OCI-LY7 (cell line): ENCODE measurements at regions not wholly inside any gene's neighbourhood (a gene's known extent, or its start where the extent isn't known, plus 50 kb on each side); places are given as distances from the start of the nearest gene placed in this dataset.

ENCODE experiments used
- EZH2phosphoT487 ChIP-seq: fragments of 200-600 bp; sonication (generic); IDR thresholded peaks from 2 replicates; pipeline ENCODE4 v1.6.1; 2018; ENCODE audit warnings: low read depth, borderline replicate concordance, mild to moderate bottlenecking, mixed run types, antibody characterized with exemption, low read length, moderate library complexity, mixed read lengths
- TF ChIP-seq, protein P1 (sequence below): fragments of 200-600 bp; sonication (generic); conservative IDR thresholded peaks from 2 replicates; pipeline ENCODE4 v1.5.1; 2014; ENCODE audit warnings: mild to moderate bottlenecking, antibody characterized with exemption, low read length, moderate library complexity, mixed read lengths

DNA sequence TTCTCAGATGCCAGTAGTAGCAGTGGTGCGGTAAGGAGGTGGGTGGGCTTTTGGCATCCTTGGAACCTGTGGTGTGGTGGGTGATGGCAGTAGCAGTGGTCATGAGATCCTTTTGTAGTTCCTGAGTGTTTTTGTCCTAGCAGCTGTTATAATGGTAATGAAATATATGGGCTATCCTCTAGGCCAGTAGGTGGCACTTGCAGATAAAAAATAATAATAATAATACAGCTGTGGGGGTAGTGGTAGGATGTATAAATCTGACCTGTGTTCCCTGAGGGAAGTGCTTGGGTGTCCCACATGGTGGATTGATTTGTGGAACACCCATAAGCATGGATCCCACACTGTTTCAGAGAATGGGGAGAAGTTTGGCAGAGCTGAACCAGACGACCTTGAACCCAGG, 334.0 kb downstream of the SLITRK5 start:
- TF ChIP-seq EZH2phosphoT487 = no peak
- TF ChIP-seq, protein P1, sequence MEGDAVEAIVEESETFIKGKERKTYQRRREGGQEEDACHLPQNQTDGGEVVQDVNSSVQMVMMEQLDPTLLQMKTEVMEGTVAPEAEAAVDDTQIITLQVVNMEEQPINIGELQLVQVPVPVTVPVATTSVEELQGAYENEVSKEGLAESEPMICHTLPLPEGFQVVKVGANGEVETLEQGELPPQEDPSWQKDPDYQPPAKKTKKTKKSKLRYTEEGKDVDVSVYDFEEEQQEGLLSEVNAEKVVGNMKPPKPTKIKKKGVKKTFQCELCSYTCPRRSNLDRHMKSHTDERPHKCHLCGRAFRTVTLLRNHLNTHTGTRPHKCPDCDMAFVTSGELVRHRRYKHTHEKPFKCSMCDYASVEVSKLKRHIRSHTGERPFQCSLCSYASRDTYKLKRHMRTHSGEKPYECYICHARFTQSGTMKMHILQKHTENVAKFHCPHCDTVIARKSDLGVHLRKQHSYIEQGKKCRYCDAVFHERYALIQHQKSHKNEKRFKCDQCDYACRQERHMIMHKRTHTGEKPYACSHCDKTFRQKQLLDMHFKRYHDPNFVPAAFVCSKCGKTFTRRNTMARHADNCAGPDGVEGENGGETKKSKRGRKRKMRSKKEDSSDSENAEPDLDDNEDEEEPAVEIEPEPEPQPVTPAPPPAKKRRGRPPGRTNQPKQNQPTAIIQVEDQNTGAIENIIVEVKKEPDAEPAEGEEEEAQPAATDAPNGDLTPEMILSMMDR = 0 out of 2 replicates have a peak, but pooled peaks have one; percentile 34
